NB4 (cell line): ENCODE measurements at regions not wholly inside any gene's neighbourhood (a gene's known extent, or its start where the extent isn't known, plus 50 kb on each side); places are given as distances from the start of the nearest gene placed in this dataset.

Experiments
- DNase-seq: peaks from one replicate; pipeline ENCODE4 v3.0.0; 2010; ENCODE audit warnings: low read depth
- H3K4me3 ChIP-seq: one replicate; pipeline ENCODE4 v1.5.1; 2011; ENCODE audit warnings: mild to moderate bottlenecking, low read depth, low read length, moderate library complexity
- MYC ChIP-seq: IDR thresholded peaks from 2 replicates; pipeline ENCODE4 v1.6.1; 2011; ENCODE audit warnings: low read depth, low read length
- POLR2A ChIP-seq: IDR thresholded peaks from 2 replicates; pipeline ENCODE4 v1.6.1; 2011; ENCODE audit warnings: mild to moderate bottlenecking; ENCODE audit not compliant: insufficient read length; ENCODE audit errors: extremely low read depth
- TF ChIP-seq, protein P1 (sequence below): IDR thresholded peaks from 2 replicates; pipeline ENCODE4 v1.6.1; 2011; ENCODE audit warnings: low read depth, low read length
- TF ChIP-seq, protein P2 (sequence below): IDR thresholded peaks from one replicate; pipeline ENCODE4 v1.5.1; 2012; ENCODE audit warnings: low read depth, low read length

- no peak for TF ChIP-seq MYC
- TF ChIP-seq, protein P1, sequence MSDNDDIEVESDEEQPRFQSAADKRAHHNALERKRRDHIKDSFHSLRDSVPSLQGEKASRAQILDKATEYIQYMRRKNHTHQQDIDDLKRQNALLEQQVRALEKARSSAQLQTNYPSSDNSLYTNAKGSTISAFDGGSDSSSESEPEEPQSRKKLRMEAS = no peak
- TF ChIP-seq POLR2A = no peak
- TF ChIP-seq, protein P2, sequence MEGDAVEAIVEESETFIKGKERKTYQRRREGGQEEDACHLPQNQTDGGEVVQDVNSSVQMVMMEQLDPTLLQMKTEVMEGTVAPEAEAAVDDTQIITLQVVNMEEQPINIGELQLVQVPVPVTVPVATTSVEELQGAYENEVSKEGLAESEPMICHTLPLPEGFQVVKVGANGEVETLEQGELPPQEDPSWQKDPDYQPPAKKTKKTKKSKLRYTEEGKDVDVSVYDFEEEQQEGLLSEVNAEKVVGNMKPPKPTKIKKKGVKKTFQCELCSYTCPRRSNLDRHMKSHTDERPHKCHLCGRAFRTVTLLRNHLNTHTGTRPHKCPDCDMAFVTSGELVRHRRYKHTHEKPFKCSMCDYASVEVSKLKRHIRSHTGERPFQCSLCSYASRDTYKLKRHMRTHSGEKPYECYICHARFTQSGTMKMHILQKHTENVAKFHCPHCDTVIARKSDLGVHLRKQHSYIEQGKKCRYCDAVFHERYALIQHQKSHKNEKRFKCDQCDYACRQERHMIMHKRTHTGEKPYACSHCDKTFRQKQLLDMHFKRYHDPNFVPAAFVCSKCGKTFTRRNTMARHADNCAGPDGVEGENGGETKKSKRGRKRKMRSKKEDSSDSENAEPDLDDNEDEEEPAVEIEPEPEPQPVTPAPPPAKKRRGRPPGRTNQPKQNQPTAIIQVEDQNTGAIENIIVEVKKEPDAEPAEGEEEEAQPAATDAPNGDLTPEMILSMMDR = no peak
- DNase-seq = no peak
- no peak overlapping the region for H3K4me3 ChIP-seq
Measured at GRCh38 chr13:56271686-56272085, 869.0 kb upstream of the PRR20A start.

GRCh38 chr13:56283262-56283828, 857.4 kb upstream of the PRR20A start:
- TF ChIP-seq, protein P1 = no peak
- no peak overlapping the region for H3K4me3 ChIP-seq
- DNase-seq = no peak

DNA sequence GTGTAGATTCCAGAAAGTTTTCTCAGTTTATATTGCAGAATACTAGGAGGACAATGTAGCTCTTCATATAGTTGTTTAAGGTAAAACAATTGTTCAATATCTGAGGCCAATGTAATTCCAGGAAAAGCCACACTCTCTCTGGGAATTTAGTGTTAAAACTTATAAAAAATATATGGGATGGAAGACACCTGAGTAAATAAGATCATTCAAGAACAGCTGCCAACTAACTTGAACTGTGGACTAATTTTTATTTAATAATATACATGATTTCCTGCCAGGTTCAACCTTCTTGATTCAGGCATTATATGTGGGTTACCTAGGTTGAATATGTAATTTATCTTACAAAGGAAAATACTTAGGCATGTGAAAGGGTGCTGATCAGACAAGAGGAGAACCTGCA, 841.1 kb upstream of the PRR20A start:
- DNase-seq = no peak

DNA sequence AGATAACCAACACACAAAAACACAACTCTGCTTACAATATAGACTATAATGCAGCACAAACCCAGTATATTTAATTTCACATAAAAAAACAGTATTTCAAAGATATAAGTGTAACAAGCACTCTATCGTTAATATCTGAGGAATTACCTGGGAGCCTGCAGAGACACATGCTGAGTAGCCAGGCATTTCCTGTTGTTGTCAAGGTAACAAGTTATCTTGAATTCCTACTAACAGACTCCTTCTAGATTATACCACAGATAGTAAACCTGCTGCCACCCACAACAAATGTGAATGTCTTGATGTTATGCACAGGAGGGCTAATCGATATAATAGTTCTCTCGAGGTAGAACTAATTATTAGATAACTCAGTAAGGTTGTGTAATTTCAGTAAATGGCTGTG, 826.0 kb upstream of the PRR20A start:
- no peak overlapping the region for H3K4me3 ChIP-seq

More for the DNA sequence above, 841.1 kb upstream of the PRR20A start:
- no peak for TF ChIP-seq POLR2A
- no peak for TF ChIP-seq MYC
- TF ChIP-seq, protein P1 = no peak
- TF ChIP-seq, protein P2 = no peak
- H3K4me3 ChIP-seq = no peak overlapping the region

DNA sequence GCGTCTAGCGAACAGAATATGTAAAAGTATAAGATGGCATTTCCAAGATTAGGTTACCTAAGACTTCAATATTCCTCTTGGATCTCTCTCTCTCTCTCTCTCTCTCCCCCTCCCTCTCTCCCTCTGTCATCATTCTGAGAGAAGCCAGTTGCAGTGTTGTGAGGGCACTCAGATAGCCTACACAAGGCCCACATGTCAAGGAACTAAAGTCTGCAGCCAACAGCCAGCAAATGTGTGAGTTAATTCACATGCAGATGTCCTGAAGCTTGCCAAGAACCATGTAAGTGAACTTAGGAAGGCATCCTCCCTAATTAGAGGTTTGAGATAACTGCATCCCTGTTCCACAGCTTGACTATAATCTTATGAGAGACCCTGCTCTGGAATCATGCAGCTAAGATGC, 822.9 kb upstream of the PRR20A start:
- no peak for DNase-seq
- TF ChIP-seq, protein P1 = no peak
- TF ChIP-seq POLR2A (no peak), MYC (no peak)
- TF ChIP-seq, protein P2 = no peak
- no peak overlapping the region for H3K4me3 ChIP-seq

More for the DNA sequence above, 826.0 kb upstream of the PRR20A start:
- DNase-seq = no peak
- no peak for TF ChIP-seq POLR2A
- TF ChIP-seq, protein P1 = no peak
- TF ChIP-seq MYC = no peak
- TF ChIP-seq, protein P2 = no peak

DNA sequence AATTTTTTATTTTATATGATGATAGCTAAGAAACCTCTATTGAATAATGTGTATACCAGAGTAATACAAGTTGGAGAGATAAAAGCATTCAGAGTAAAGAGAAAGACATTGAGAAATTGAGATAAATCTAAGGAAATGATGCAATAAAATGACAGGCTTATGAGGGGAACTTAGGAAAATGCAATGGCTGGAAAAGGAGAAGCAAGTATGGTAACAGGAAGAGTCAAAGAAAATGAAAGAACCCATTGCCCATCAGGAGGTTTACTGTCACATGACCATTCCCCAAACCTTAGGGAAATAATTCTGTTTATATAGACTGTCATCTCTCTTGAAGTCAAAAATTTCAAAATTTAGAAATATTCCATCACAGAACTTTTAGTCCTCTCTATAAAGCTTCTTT, 808.0 kb upstream of the PRR20A start:
- TF ChIP-seq MYC (no peak), POLR2A (no peak)
- TF ChIP-seq, protein P1 = no peak
- TF ChIP-seq, protein P2 = no peak
- DNase-seq = peak; percentile 16
- H3K4me3 ChIP-seq = no peak overlapping the region
